Gastroesophageal sphincter (tissue), 4 donors: ENCODE measurements at regions not wholly inside any gene's neighbourhood (a gene's known extent, or its start where the extent isn't known, plus 50 kb on each side); places are given as distances from the start of the nearest gene placed in this dataset.

Experiments
- ATAC-seq: fragments of 150-250 bp; one replicate; pipeline ENCODE4 v1.9.1; 2016; ENCODE audit warnings: mild to moderate bottlenecking, moderate library complexity
- H3K27ac ChIP-seq, 4 donors: fragments of 200-600 bp; sonication (generic) in 3 of 4; 1 replicate in 3 of 4; 2 replicates in 1 of 4; pipeline ENCODE4 v1.5.1; 2016 to 2019
- H3K27me3 ChIP-seq: fragments of 200-600 bp; sonication (generic); one replicate; pipeline ENCODE4 v1.5.1; 2019
- H3K36me3 ChIP-seq, 2 donors: fragments of 200-600 bp; sonication (generic); one replicate each; pipeline ENCODE4 v1.5.1; 2019; ENCODE audit warnings: control low read depth in 1 of 2
- H3K4me1 ChIP-seq, 3 donors: fragments of 200-600 bp; sonication (generic); 1 replicate in 2 of 3; 2 replicates in 1 of 3; pipeline ENCODE4 v1.5.1; 2016 to 2019; ENCODE audit warnings: control low read depth in 2 of 3
- H3K4me3 ChIP-seq, 2 donors: fragments of 200-600 bp; sonication (generic); one replicate each; pipeline ENCODE4 v1.5.1; 2019; ENCODE audit warnings: mild to moderate bottlenecking in 1 of 2, moderate library complexity in 1 of 2
- H3K9me3 ChIP-seq, 3 donors: fragments of 200-600 bp; sonication (generic); one replicate each; pipeline ENCODE4 v1.5.1; 2017 to 2019; ENCODE audit warnings: control low read depth in 2 of 3
- CTCF ChIP-seq, 4 experiments: fragments of 200-600 bp in 2 of 4; fragments of 450-650 bp in 2 of 4; sonication (generic) in 1 of 4; IDR thresholded peaks; one replicate each; pipeline ENCODE4 v1.5.1; 2017 to 2019; ENCODE audit warnings: antibody characterized with exemption in 4 of 4, mild to moderate bottlenecking in 2 of 4, moderate library complexity in 2 of 4
- EP300 ChIP-seq: sonication (generic); formaldehyde crosslinking; IDR thresholded peaks from one replicate; pipeline ENCODE4 v1.6.1; 2017; ENCODE audit warnings: antibody characterized with exemption, mild to moderate bottlenecking
- POLR2A ChIP-seq, 2 donors: fragments of 450-650 bp; IDR thresholded peaks; one replicate each; pipeline ENCODE4 v1.6.1; 2017; ENCODE audit warnings: antibody characterized with exemption in 2 of 2, mild to moderate bottlenecking in 2 of 2, moderate library complexity in 1 of 2
- POLR2AphosphoS5 ChIP-seq: sonication (generic); formaldehyde crosslinking; IDR thresholded peaks from one replicate; pipeline ENCODE4 v1.6.1; 2017; ENCODE audit warnings: antibody characterized with exemption
- WGBS, 2 donors: methylation state at CpG; one replicate each; pipeline ENCODE4 v1.1.5; 2018; ENCODE audit warnings: low coverage in 1 of 2; 5-methylcytosine and 5-hydroxymethylcytosine counted together

GRCh38 chr10:108631332-108631731 is 1292.0 kb downstream of the XPNPEP1 start:
- Histone ChIP-seq H3K4me3 (no peak overlapping the region), H3K36me3 (no peaks in the 10 kb centered on the region), H3K27ac (no peak overlapping the region), H3K27me3 (no peaks in the 10 kb centered on the region), H3K9me3 (no peaks in the 10 kb centered on the region), H3K4me1 (no peaks in the 10 kb centered on the region)
- no peak for ATAC-seq
- TF ChIP-seq POLR2AphosphoS5, result no peak
- no peak for TF ChIP-seq POLR2A (IDR thresholded peaks at IDR 0.05)
- TF ChIP-seq CTCF (IDR thresholded peaks at IDR 0.05), result no peak
- no peak for TF ChIP-seq EP300
- WGBS, 2 donors, result 70% methylated on average over 2 of the region's 2 CpGs

- Histone ChIP-seq H3K4me1 (no peaks in the 10 kb centered on the region), H3K27me3 (no peaks in the 10 kb centered on the region), H3K4me3 (no peak overlapping the region), H3K27ac (no peak overlapping the region), H3K36me3 (no peaks in the 10 kb centered on the region), H3K9me3 (no peaks in the 10 kb centered on the region)
- no peak for ATAC-seq
- WGBS, 2 donors, result 48 to 58% methylated on average over 3 of the region's 3 CpGs
- TF ChIP-seq CTCF (IDR thresholded peaks at IDR 0.05) (no peak), POLR2A (IDR thresholded peaks at IDR 0.05) (no peak), POLR2AphosphoS5 (no peak), EP300 (no peak)
Measured at GRCh38 chr10:108629834-108630233, 1293.5 kb downstream of the XPNPEP1 start.

GRCh38 chr10:108624052-108624451 is 1299.3 kb downstream of the XPNPEP1 start:
- Histone ChIP-seq H3K36me3 (no peaks in the 10 kb centered on the region), H3K27ac (no peak overlapping the region), H3K9me3 (no peaks in the 10 kb centered on the region), H3K4me1 (no peaks in the 10 kb centered on the region), H3K27me3 (no peaks in the 10 kb centered on the region), H3K4me3 (no peak overlapping the region)
- ATAC-seq, result no peak
- TF ChIP-seq POLR2AphosphoS5, result no peak
- no peak for TF ChIP-seq POLR2A (IDR thresholded peaks at IDR 0.05)
- no peak for TF ChIP-seq EP300
- no peak for TF ChIP-seq CTCF (IDR thresholded peaks at IDR 0.05)
- WGBS, 2 donors, result 89 to 92% methylated on average over 1 of the region's 1 CpG

GRCh38 chr10:108620821-108621534 is 1302.3 kb downstream of the XPNPEP1 start:
- Histone ChIP-seq H3K27ac (no peak overlapping the region), H3K4me3 (no peak overlapping the region), H3K27me3 (no peaks in the 10 kb centered on the region), H3K4me1 (no peaks in the 10 kb centered on the region), H3K36me3 (no peaks in the 10 kb centered on the region), H3K9me3 (no peaks in the 10 kb centered on the region)
- TF ChIP-seq EP300, result no peak
- TF ChIP-seq CTCF (IDR thresholded peaks at IDR 0.05), result no peak
- 60 to 82% methylated on average over 1 of the region's 1 CpG for WGBS, 2 donors
- no peak for ATAC-seq

- WGBS, 2 donors, result 64 to 78% methylated on average over 3 to 6 of the region's 6 CpGs
- no peak for ATAC-seq
- no peaks in the 10 kb centered on the region for H3K27me3 ChIP-seq
Measured at GRCh38 chr10:108616559-108617285, 1306.6 kb downstream of the XPNPEP1 start.

More at GRCh38 chr10:108616559-108617285, 1306.6 kb downstream of the XPNPEP1 start:
- Histone ChIP-seq H3K4me1 (no peaks in the 10 kb centered on the region), H3K4me3 (no peak overlapping the region), H3K27ac (no peak overlapping the region), H3K9me3 (no peaks in the 10 kb centered on the region), H3K36me3 (no peaks in the 10 kb centered on the region)
- TF ChIP-seq EP300 (no peak), POLR2AphosphoS5 (no peak), POLR2A (IDR thresholded peaks at IDR 0.05) (no peak), CTCF (IDR thresholded peaks at IDR 0.05) (no peak)
